ENCODE measurements at regions not wholly inside any gene's neighbourhood (a gene's known extent, or its start where the extent isn't known, plus 50 kb on each side); places are given as distances from the start of the nearest gene placed in this dataset.

- DNase-seq (ENCODE audit: low read depth), result no peak
- no peak overlapping the region for H3K4me3 ChIP-seq (ENCODE audit: control insufficient read depth, low read depth, low read length)
- no peak for TF ChIP-seq CTCF (IDR thresholded peaks at IDR 0.05; ENCODE audit: control insufficient read depth, insufficient read depth, low read depth, low read length, missing control alignments)
Observed at GRCh38 chr2:5287558-5288334, 404.4 kb upstream of the SOX11 start.

GRCh38 chr2:5290900-5291546 is 401.2 kb upstream of the SOX11 start:
- no peak for TF ChIP-seq CTCF (IDR thresholded peaks at IDR 0.05; ENCODE audit: control insufficient read depth, insufficient read depth, low read depth, low read length, missing control alignments)
- H3K4me3 ChIP-seq (ENCODE audit: control insufficient read depth, low read depth, low read length), result no peak overlapping the region
- DNase-seq (ENCODE audit: low read depth), result no peak

GRCh38 chr2:5304640-5305039 is 387.5 kb upstream of the SOX11 start:
- no peak for TF ChIP-seq CTCF (IDR thresholded peaks at IDR 0.05; ENCODE audit: control insufficient read depth, insufficient read depth, low read depth, low read length, missing control alignments)
- no peak overlapping the region for H3K4me3 ChIP-seq (ENCODE audit: control insufficient read depth, low read depth, low read length)
- no peak for DNase-seq (ENCODE audit: low read depth)

GRCh38 chr2:5315041-5315440 is 377.1 kb upstream of the SOX11 start:
- no peak for DNase-seq (ENCODE audit: low read depth)
- H3K4me3 ChIP-seq (ENCODE audit: control insufficient read depth, low read depth, low read length), result no peak overlapping the region
- no peak for TF ChIP-seq CTCF (IDR thresholded peaks at IDR 0.05; ENCODE audit: control insufficient read depth, insufficient read depth, low read depth, low read length, missing control alignments)

GRCh38 chr2:5315512-5315911 is 376.7 kb upstream of the SOX11 start:
- no peak for TF ChIP-seq CTCF (IDR thresholded peaks at IDR 0.05; ENCODE audit: control insufficient read depth, insufficient read depth, low read depth, low read length, missing control alignments)
- DNase-seq (ENCODE audit: low read depth), result no peak
- H3K4me3 ChIP-seq (ENCODE audit: control insufficient read depth, low read depth, low read length), result no peak overlapping the region

GRCh38 chr2:5316001-5316490 is 376.1 kb upstream of the SOX11 start:
- no peak overlapping the region for H3K4me3 ChIP-seq (ENCODE audit: control insufficient read depth, low read depth, low read length)
- no peak for TF ChIP-seq CTCF (IDR thresholded peaks at IDR 0.05; ENCODE audit: control insufficient read depth, insufficient read depth, low read depth, low read length, missing control alignments)
- no peak for DNase-seq (ENCODE audit: low read depth)
